Hematopoietic multipotent progenitor cell (in vitro differentiated cells): ENCODE measurements at regions not wholly inside any gene's neighbourhood (a gene's known extent, or its start where the extent isn't known, plus 50 kb on each side); places are given as distances from the start of the nearest gene placed in this dataset.

Experiments used
- DNase-seq, 3 donors: peaks; one replicate each; pipeline ENCODE4 v3.0.0-alpha.2; 2011 to 2015; ENCODE audit warnings: low read depth in 2 of 3, low spot score in 2 of 3

GRCh38 chr12:60281522-60281921, 685.7 kb downstream of the SLC16A7 start:
- no peak for DNase-seq

DNA sequence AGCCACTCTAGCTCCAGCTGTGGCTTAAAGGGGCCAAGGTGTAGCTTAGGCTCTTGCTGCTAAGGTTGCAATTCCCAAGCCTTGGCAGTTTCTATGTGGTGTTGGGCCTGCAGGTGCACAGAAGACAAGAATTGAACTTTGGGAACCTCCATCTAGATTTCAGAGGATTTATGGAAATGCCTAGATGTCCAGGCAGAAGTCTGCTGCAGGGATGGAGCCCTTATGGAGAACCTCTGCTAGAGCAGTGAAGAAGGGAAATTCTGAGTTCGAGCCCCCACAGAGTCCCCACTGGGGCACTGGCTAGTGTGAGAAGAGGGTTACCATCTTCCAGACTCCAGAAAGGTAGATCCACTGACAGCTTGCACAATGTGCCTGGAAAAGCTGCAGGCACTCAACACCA, 694.7 kb downstream of the SLC16A7 start:
- DNase-seq = no peak

- no peak for DNase-seq
Observed at GRCh38 chr12:60308366-60308991, 712.6 kb downstream of the SLC16A7 start.

GRCh38 chr12:60311940-60312339, 716.1 kb downstream of the SLC16A7 start:
- DNase-seq = no peak

GRCh38 chr12:60317361-60317760, 721.5 kb downstream of the SLC16A7 start:
- DNase-seq = no peak

- no peak for DNase-seq
Observed at GRCh38 chr12:60324746-60325145, 728.9 kb downstream of the SLC16A7 start.

GRCh38 chr12:60333461-60333860, 737.6 kb downstream of the SLC16A7 start:
- no peak for DNase-seq

DNA sequence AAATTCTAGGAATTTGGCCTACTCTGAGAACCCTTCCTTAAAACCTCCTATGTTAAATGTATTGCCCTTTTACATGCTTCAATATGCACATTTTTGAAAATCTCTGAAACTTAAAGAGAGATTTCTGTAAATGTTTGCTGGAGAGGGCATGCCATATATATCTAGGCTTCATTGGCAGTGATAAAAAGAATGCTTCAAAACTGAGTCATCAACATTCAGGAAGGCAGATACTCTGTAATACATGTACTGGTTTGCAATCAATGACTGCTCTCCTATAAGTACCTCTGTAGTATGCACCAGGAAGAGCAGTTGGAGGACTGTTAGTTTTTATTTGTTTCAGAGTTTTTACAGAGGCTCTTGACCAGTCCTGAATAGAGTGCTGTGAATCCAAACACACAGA, 739.9 kb downstream of the SLC16A7 start:
- DNase-seq = no peak

DNA sequence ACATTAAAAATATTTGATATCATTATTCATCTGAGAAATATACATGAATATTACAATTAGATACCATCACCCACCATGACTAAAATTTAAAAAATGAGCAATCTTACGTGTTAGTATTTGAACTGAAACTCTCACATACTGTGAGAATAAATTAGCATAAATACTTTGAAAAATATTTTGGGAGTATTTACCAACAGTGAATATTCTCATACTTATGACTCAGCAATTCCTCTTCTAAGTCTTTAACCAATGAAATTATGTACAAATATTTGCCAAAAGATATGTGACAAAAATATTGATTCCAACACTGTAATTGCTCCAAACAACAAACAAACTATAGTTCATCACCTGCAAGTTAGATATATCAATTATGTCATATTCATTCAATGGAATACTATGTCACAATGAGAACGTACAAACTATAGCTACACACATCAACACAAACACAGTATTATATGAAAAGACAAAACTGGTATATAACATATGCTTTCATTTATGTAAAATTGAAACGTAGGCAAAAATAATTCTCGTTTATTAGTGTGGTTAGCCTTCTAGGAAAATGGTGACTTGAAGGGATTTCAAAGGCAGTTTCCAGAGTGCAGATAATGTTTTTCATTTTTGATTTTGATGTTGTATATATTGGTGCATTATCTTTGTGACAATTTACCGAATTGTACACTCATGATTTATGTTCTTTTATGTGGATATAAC, 742.2 kb downstream of the SLC16A7 start:
- no peak for DNase-seq

DNA sequence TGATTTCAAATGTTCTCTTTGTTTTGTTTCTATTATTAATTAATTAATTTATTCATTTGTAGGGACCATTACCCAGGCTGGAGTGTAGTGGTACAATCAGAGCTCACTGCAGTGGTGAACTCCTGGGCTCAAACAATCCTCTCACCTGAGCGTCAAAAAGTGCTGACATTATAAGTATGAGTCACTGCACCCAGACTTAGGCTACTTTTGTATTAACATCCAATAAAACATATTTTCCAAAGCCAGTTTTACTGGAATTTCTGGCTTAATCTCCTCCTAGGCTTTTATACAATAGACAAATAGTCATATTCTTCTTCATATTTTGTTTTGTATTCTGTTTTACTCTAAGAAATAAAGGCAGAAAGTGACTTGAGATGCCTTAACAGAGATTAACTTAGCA, 749.6 kb downstream of the SLC16A7 start:
- no peak for DNase-seq

GRCh38 chr12:60349232-60349978, 753.6 kb downstream of the SLC16A7 start:
- DNase-seq = no peak

GRCh38 chr12:60387356-60387755, 791.5 kb downstream of the SLC16A7 start:
- no peak for DNase-seq

GRCh38 chr12:60391051-60391450, 795.2 kb downstream of the SLC16A7 start:
- DNase-seq = peak in 1 of 3 donors; percentile 6

DNA sequence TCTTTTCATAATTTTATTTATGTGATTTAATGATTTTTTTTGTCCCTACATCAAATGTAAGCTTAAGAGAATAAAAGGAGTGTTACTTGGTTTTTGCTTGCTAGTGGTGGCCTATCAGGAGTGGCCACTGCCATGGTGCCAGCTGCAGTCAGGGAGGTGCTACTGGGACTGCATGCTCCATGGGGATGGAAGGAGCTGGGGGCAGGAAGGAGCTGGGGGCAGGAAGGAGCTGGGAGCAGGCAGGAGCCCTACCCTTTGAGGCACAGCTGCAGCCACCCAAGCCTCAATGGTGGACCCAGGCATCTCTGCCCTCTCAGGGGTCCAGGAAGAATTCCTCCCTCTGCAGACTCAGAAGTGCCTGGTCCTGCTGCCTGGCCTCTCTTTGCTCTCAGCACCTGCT, 796.0 kb downstream of the SLC16A7 start:
- no peak for DNase-seq

DNA sequence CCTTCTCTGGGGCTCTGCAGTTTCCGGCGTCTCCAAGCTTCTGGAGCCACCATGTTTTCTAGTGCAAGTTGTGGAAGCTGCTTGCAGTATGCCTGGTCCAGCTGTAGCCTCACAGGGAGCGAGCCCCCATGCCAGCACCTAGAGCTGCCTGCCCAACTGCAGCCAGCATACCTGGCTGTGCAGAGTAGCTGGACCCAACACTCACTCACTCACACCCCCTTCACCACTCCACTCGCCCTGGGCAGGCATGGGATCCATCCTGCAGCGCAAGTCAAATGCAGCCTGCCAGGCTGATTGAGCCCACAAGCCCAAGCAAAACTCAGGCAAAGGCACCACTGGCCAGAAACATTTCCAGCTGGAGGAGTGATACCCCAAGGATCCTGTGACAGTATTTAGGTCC, 797.3 kb downstream of the SLC16A7 start:
- no peak for DNase-seq

DNA sequence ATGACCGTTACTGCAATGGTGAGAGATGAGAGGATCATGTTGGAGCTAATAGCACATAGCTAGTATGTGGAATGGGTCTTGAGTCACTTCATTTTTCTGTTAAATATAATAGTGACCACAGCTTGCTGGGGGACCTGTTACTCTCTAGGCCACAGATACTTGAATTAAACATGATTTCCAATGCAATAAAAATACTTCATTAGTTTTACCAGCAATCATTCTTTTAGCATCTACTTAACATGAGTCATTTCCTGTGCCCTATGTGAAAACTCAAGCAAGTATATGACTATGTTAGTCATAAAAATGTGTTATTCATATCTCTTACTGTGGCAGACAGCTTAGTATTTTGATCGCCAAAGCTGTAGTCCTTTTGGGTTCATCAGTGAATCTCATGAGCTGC, 798.8 kb downstream of the SLC16A7 start:
- no peak for DNase-seq

DNA sequence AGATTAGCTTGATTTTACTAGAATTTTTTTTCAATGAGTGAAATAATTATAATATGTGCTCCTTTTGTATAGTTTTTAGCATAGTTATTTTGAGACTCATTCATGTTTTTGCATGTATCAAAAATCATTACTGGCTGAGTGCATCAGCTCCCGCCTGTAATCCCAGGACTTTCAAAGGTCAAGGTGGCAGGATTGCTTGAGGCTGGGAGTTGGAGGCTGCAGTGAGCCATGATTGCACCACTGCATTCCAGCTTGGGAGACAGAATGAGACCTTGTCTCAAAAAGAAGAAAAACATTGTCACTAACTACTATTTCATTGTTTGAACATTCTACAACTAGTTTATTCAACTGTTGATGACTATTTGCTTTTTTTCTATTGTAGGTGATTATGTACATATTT, 802.7 kb downstream of the SLC16A7 start:
- no peak for DNase-seq

DNA sequence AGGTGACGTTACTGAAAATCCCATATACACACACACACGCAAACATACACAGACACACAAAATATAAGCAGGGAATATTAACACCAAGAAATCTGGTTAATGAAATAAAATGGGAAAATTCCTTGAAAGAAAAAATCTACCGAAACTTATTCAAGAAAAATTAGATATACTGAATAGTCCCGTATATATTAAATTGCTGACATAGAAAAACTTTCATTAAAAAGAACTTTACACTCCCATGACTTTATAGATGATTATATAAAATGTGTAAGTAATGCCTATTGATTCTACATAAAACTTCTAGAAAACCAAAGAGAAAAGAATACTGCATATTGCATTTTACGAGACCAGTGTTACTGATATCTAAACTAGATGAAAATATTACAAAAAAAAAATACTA, 803.2 kb downstream of the SLC16A7 start:
- DNase-seq = no peak

- no peak for DNase-seq
Observed at GRCh38 chr12:60402996-60403395, 807.2 kb downstream of the SLC16A7 start.

GRCh38 chr12:60415351-60415750, 819.5 kb downstream of the SLC16A7 start:
- no peak for DNase-seq

DNA sequence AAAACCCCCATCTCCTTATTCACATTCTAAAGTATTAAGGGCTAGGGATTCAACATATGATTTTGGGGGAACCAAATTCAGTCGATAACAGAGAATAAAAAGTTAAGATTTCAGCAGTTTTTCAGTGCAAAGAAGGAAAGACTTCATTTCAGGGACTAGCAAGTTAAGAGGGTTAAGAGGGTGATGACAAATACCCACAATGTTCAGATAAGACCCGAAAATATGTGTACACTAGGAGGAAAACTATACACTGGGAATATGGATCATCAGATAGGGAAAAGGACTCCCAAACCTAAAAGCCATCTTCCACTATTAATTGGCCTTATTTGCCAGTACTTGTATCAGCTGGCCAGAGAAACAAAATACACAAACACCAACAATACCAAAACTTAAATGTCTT, 824.2 kb downstream of the SLC16A7 start:
- DNase-seq = no peak

- no peak for DNase-seq
Observed at GRCh38 chr12:60421741-60422140, 825.9 kb downstream of the SLC16A7 start.
